NCI-H345 treated with DMSO at 0.1 percent for 48 hours (cell line): ENCODE measurements at regions not wholly inside any gene's neighbourhood (a gene's known extent, or its start where the extent isn't known, plus 50 kb on each side); places are given as distances from the start of the nearest gene placed in this dataset.

Experiments used
- DNase-seq: peaks from one replicate; lab custom pipeline; 2025; ENCODE audit not compliant: unreplicated experiment; lab: John Stamatoyannopoulos, UW

GRCh38 chr18:67041334-67041733, 437.4 kb upstream of the CDH19 start:
- no peak for DNase-seq

DNA sequence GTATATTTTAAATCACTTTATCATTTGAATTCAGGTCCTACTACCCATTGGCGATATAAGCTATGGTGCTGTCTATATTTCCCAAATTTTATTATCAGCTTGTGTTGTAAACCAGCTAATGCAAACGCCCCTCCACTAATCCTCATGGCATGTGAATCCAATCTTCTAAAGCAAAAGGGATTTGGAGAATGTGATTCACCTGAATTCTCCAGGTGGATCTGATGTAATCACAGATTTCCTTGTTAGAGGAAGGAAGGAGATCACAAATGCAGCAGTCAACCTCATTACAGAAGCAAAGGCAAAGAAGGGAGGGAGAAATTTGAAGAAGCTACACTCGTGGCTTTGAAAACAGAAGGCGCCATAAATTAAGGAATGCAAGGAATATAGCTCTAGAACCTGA, 431.1 kb upstream of the CDH19 start:
- DNase-seq: no peak

GRCh38 chr18:67023059-67023458, 419.2 kb upstream of the CDH19 start:
- no peak for DNase-seq

GRCh38 chr18:67010919-67011318, 407.0 kb upstream of the CDH19 start:
- DNase-seq: no peak

- DNase-seq: no peak
Observed at GRCh38 chr18:67007999-67008398, 404.1 kb upstream of the CDH19 start.

DNA sequence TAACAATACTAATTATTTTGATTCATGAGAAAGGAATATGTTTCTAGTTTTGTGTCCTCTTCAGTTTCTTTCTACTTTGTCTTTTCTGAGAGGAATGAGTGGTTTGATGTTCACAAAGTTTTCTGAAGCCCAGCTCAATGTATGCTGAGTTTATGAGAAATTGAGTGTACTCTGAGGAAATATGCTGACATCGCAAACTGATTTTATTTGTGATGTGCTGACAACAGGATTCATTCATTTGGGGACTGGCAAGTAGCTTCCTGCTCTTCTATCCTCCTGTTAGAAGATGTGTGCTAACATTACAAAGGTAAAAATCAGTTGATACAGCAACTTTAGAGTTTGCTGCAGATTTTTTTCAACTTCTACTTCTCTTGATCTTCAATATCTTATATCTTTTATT, 403.2 kb upstream of the CDH19 start:
- DNase-seq: no peak

DNA sequence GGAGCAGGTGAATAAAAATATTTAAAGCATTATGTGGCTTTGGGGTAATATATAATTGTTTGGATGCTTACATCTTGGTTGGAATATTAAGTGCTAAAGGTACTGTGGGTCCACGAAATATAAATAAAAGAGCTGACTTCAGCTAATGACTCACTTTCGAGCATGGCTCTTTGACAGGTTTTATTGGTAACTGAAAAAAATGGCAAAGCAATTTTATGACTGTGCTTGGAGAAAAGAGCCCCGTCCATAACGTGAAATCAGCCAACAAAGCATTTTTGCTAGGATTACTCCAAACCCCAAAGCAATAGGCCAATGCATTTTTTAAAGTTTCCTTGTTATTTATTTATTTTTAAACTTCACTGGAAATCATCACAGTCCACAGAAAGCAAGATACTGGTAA, 397.2 kb upstream of the CDH19 start:
- no peak for DNase-seq

- DNase-seq: no peak
Observed at GRCh38 chr18:66999003-66999402, 395.1 kb upstream of the CDH19 start.

DNA sequence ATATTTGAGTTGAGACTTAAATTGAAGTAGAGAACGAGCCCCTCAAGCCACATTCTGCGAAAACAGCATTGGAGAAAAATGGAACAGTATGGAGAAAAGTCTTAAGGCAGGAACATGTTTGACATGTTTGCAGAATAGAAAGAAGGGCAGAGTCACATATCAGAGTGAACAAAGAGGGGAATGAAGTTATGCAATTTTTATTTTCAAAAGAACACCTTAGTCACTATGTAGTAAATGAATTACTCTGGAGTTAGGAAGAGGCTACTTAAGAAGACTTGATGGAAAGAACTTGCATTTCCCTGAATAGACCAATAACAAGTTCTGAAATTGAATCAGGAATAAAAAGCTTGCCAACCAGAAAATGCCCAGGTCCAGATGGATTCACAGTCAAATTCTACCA, 391.4 kb upstream of the CDH19 start:
- no peak for DNase-seq

DNA sequence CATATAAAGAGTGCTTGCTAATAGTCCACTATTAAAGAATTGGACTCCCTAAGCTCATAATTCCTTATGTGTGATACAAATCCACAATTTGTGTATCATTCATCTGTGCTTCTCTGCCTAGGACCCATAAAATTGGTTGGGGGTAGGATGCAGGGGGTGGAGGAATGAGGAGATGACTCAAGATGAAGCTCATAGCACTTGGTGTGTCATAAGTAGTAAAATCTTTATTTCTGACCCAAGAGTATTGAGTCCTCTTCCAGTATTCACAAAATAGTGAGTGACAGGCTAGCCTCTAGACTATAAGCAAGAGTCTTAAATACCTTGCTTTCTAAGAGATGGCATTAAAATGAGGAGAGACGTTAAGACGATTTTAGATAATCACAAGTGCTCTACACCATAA, 390.9 kb upstream of the CDH19 start:
- DNase-seq: no peak

DNA sequence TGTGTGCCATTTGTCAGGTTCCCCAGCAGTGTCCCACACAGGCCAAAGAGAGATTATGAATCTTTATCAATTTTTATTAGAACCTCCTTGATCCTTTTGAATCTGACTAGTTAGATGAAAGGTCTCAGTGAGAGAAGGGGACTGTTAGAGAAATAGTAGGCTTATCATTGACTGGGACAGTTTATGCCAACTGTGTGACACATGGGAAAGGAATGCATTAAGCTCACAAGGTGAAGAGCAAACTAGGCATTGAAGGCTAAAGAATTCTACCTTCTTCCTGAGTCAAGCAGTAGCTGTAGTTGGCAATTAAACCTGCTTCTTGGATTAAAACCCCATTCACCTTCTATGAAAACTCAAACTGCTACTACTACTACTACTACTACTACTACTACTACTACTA, 389.6 kb upstream of the CDH19 start:
- DNase-seq: no peak

- no peak for DNase-seq
Observed at GRCh38 chr18:66990909-66991308, 387.0 kb upstream of the CDH19 start.

- DNase-seq: no peak
Observed at GRCh38 chr18:66979009-66979408, 375.1 kb upstream of the CDH19 start.

- no peak for DNase-seq
Observed at GRCh38 chr18:66972681-66973080, 368.8 kb upstream of the CDH19 start.

- no peak for DNase-seq
Observed at GRCh38 chr18:66971960-66972359, 368.1 kb upstream of the CDH19 start.

- no peak for DNase-seq
Observed at GRCh38 chr18:66966171-66966570, 362.3 kb upstream of the CDH19 start.

DNA sequence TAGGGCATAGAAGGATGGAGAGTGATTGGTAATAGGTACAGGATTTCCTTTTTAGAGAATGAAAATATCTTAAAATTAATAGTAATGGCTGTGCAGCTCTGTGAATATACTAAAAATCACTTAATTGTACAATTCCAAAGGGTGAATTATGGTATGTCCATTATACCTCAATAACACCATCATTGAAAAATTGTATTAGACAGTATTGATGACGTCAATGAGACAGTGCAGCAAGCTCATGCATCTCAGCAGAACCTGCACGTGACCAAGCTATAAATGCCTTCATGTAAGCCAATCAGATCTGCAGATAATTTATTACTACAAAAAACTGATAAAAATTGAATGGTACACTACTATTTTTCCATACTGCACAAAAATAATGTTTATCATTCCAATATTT, 354.4 kb upstream of the CDH19 start:
- no peak for DNase-seq

- DNase-seq: no peak
Observed at GRCh38 chr18:66951750-66952149, 347.9 kb upstream of the CDH19 start.

DNA sequence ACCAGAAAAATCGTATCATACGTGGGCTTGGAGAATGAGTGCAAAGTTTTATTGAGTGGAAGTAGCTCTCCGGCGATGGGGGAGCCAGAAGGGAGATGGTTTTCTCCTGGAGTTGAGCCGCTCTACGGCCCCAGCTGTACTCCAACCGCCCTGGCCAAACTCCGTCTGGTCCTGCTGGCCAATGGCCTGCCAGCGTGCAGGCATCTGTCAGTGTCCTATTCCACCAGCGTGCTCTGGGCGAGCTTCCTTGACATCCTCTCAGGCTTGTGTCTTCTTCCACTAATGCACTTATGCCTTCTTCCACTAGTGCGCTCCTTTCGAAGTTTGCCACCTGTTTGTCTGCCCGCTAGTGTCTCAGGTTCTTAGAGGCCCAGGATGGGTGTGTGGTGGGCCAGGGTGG, 345.5 kb upstream of the CDH19 start:
- DNase-seq: no peak

DNA sequence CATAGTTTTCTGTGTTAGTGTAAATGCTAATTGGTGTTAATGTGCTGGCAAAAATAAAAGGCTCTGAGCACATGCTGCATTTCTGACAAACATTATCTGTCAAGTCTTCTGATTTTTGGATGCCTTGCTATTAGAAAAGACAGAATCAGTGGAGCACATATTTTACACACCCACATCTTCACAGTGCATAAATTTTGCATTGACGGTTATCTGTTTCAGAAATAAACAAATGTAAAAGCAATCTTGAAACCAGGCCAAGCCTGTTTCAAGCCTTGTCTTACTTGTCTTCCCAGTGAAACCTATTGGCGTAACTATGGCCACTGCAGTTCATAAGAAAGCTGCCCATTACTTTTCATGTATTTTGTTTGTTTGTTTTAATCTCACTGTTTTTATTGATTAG, 333.7 kb upstream of the CDH19 start:
- DNase-seq: no peak

DNA sequence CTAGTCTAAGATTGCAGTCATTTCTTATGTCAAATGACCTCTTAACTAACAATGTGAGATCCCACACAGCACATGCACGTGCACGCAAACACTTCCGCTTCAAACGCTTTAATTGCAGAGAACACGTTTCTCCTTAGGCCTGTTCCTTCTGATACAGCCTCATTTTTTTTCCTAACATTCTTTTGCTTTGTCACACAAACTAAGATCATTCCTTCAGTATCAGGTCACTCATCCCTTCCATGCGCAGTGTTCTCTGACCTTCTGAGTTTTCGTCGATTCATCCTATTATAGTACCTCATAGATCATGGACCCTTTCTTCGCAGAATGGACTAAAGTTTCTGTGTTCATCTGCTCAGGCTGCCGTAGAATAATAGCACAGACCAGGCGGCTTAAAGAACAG, 327.1 kb upstream of the CDH19 start:
- DNase-seq: no peak

GRCh38 chr18:66916834-66917233, 312.9 kb upstream of the CDH19 start:
- DNase-seq: no peak

- no peak for DNase-seq
Observed at GRCh38 chr18:66900837-66901236, 296.9 kb upstream of the CDH19 start.

- no peak for DNase-seq
Observed at GRCh38 chr18:66895631-66896030, 291.7 kb upstream of the CDH19 start.
